Fibroblast of lung (primary cell): ENCODE measurements at regions not wholly inside any gene's neighbourhood (a gene's known extent, or its start where the extent isn't known, plus 50 kb on each side); places are given as distances from the start of the nearest gene placed in this dataset.

Experiments
- CTCF ChIP-seq, 2 donors: IDR thresholded peaks in 1 of 2; conservative IDR thresholded peaks in 1 of 2; 1 replicate in 1 of 2; 2 replicates in 1 of 2; pipeline ENCODE4 v1.5.1; 2011 to 2012; ENCODE audit warnings: low read length in 2 of 2, control low read depth in 1 of 2, inconsistent platforms in 1 of 2, low read depth in 1 of 2, mild to moderate bottlenecking in 1 of 2
- EZH2 ChIP-seq: IDR thresholded peaks from 2 replicates; pipeline ENCODE4 v1.5.1; 2012; ENCODE audit warnings: low read length, control low read depth, mild to moderate bottlenecking; ENCODE audit errors: missing control alignments

DNA sequence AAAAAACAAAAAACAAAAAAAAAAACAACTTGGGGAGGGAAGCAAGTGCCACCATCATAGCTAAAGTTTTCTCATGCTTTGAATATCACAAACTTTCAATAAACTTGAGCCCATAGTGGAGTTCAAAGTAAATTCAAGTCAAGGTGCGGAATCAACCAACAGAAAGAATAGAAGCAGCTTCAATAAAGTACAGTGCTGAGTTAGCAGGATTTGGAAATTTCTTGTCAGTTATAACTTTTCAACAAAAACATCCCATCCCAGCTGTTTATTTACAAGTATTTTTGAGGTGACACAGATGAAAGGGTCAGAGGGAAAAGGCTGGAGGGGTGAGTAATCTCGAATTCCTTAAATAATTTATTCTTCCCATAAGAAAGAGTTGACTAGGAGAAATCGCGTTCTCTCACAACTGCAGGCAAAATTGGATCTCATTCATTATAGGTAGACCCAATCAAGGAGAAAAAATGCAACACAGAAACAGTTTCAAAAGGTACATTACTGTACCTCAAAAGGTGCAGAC, 477.4 kb upstream of the RASGRP1 start:
- TF ChIP-seq CTCF (conservative IDR thresholded peaks at IDR 0.05 in 1 of 2, IDR thresholded peaks at IDR 0.05 in 1 of 2; ENCODE audit: low read depth in 1 of 2, low read length in 2 of 2) (no peak), EZH2 (no peak)
